Immature natural killer cell (primary cell): ENCODE measurements at regions not wholly inside any gene's neighbourhood (a gene's known extent, or its start where the extent isn't known, plus 50 kb on each side); places are given as distances from the start of the nearest gene placed in this dataset.

Experiments
- DNase-seq, 3 donors: peaks; one replicate each; pipeline ENCODE4 v3.0.0; 2022; ENCODE audit warnings: mixed read lengths in 1 of 3
- H3K27ac Mint-ChIP-seq, 6 donors: one replicate each; pipeline ENCODE4 v1.8.0; 2020; ENCODE audit warnings: mixed read lengths in 6 of 6, mild to moderate bottlenecking in 5 of 6, inconsistent platforms in 4 of 6, moderate library complexity in 3 of 6
- H3K27me3 Mint-ChIP-seq, 3 donors: one replicate each; pipeline ENCODE4 v1.8.0; 2020 to 2021; ENCODE audit warnings: low read depth in 3 of 3, mild to moderate bottlenecking in 3 of 3, mixed read lengths in 3 of 3, moderate library complexity in 3 of 3, inconsistent platforms in 1 of 3
- H3K36me3 Mint-ChIP-seq, 3 donors: one replicate each; pipeline ENCODE4 v1.8.0; 2020; ENCODE audit warnings: mixed read lengths in 3 of 3, inconsistent platforms in 2 of 3, mild to moderate bottlenecking in 2 of 3
- H3K4me1 Mint-ChIP-seq, 2 donors: one replicate each; pipeline ENCODE4 v1.8.0; 2020; ENCODE audit warnings: inconsistent platforms in 2 of 2, mild to moderate bottlenecking in 2 of 2, mixed read lengths in 2 of 2, moderate library complexity in 1 of 2
- H3K4me3 Mint-ChIP-seq, 5 donors: one replicate each; pipeline ENCODE4 v1.8.0; 2020; ENCODE audit warnings: mild to moderate bottlenecking in 5 of 5, mixed read lengths in 5 of 5, inconsistent platforms in 3 of 5, moderate library complexity in 3 of 5
- H3K9me3 Mint-ChIP-seq, 6 donors: one replicate each; pipeline ENCODE4 v1.8.0; 2020; ENCODE audit warnings: mild to moderate bottlenecking in 6 of 6, mixed read lengths in 6 of 6, inconsistent platforms in 4 of 6, moderate library complexity in 3 of 6

DNA sequence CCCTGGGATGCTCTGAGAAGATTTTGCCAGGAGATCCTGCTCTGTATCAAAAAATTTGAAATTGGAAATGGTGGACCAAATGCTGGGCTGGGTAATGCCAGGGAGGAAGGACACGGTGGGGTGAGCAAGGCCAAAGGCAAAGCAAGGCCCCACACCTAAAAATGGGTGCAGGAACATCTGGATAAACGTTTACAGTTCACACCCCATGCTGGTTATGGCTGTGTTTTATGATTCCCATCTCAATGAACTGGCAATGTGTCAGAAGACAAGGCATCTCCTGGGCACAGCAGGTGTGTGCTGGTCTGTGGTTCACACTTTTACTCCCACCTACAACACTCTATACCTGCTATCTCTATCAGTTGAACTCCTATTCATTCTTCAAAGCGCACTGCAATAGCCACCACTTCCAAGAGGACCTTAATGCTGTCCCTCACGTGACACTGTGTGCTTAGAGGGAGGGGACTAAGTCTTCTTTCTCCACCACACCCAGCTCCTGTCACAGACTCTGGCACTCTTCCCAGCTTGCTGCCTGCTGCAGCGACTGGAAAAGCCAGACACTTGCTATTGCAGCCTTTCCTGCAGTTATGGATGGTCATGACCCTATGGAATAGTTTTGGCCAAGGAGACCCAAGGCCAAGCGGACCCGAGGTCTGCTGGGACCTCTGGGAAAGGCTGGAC is 277.5 kb downstream of the CTTN start:
- Mint-ChIP-seq H3K4me1 (no peaks in the 10 kb centered on the region), H3K36me3 (no peaks in the 10 kb centered on the region), H3K27ac (no peak overlapping the region), H3K27me3 (peaks cover 2 to 4% (median 2%) of the 10 kb centered on the region in 3 donors), H3K4me3 (no peak overlapping the region), H3K9me3 (no peaks in the 10 kb centered on the region)
- no peak for DNase-seq

DNA sequence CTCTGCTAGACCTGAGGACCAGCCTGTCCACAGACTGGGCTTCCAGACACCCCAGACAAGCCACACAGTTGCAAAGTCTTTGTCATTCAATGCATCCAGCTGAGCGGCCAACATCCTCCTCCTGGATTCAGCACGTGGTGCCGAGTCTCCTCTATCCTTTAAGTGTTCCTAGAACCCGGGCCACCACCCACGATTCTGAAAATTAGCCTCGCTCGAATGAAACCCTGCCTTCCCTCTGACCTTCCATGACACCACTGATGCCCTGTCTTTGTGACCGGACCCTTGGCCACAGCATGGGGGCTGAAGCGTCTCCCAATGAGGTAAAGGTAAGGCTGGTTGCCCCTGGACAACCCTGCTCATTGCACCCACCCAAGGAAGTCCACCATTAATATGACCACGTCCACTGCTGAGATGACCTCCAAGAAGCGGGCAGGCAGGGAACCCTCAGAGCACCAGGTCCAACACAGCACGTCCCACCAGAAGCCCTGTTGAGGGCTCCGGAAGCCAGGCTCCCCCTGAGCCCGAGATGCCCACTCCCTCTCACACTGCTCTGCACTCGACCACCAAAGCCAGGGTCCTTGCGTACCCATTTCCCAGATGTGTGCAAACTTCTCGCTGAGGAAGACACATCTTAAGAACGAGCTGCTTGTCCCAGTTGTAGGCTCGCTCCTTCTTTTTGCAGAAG is 279.0 kb downstream of the CTTN start:
- Mint-ChIP-seq H3K4me3 (no peak overlapping the region), H3K27me3 (peaks cover 2 to 5% (median 2%) of the 10 kb centered on the region in 3 donors), H3K27ac (no peak overlapping the region), H3K4me1 (no peaks in the 10 kb centered on the region), H3K9me3 (no peaks in the 10 kb centered on the region), H3K36me3 (no peaks in the 10 kb centered on the region)
- DNase-seq = no peak

GRCh38 chr11:70678931-70679900 is 280.9 kb downstream of the CTTN start:
- no peak overlapping the region for H3K4me3 Mint-ChIP-seq
- no peak for DNase-seq
- H3K27ac Mint-ChIP-seq = no peak overlapping the region
- H3K36me3 Mint-ChIP-seq = no peaks in the 10 kb centered on the region
- peaks cover 0 to 1% (median 0%) of the 10 kb centered on the region in 3 donors for H3K27me3 Mint-ChIP-seq
- no peaks in the 10 kb centered on the region for H3K4me1 Mint-ChIP-seq
- no peaks in the 10 kb centered on the region for H3K9me3 Mint-ChIP-seq

GRCh38 chr11:70680781-70681281 is 282.5 kb downstream of the CTTN start:
- Mint-ChIP-seq H3K36me3 (no peaks in the 10 kb centered on the region), H3K27me3 (peaks cover 0 to 6% (median 1%) of the 10 kb centered on the region in 3 donors), H3K4me3 (no peak overlapping the region), H3K4me1 (no peaks in the 10 kb centered on the region), H3K9me3 (no peaks in the 10 kb centered on the region), H3K27ac (no peak overlapping the region)
- DNase-seq = no peak

- H3K36me3 Mint-ChIP-seq = no peaks in the 10 kb centered on the region
- no peaks in the 10 kb centered on the region for H3K9me3 Mint-ChIP-seq
- H3K27ac Mint-ChIP-seq = no peak overlapping the region
- peaks cover 1 to 7% (median 3%) of the 10 kb centered on the region in 3 donors for H3K27me3 Mint-ChIP-seq
- no peak for DNase-seq
- H3K4me3 Mint-ChIP-seq = no peak overlapping the region
- H3K4me1 Mint-ChIP-seq = no peaks in the 10 kb centered on the region
These were observed 283.7 kb downstream of the CTTN start for GRCh38 chr11:70682056-70682455.

GRCh38 chr11:70682760-70683159 is 284.4 kb downstream of the CTTN start:
- Mint-ChIP-seq H3K9me3 (no peaks in the 10 kb centered on the region), H3K4me3 (no peak overlapping the region), H3K4me1 (no peaks in the 10 kb centered on the region), H3K27ac (no peak overlapping the region), H3K36me3 (no peaks in the 10 kb centered on the region), H3K27me3 (peaks cover 1 to 7% (median 4%) of the 10 kb centered on the region in 3 donors)
- no peak for DNase-seq

- Mint-ChIP-seq H3K36me3 (no peaks in the 10 kb centered on the region), H3K27me3 (peaks cover 2 to 8% (median 7%) of the 10 kb centered on the region in 3 donors), H3K4me1 (no peaks in the 10 kb centered on the region), H3K4me3 (no peak overlapping the region), H3K9me3 (peaks cover 0 to 1% (median 0%) of the 10 kb centered on the region in 6 donors), H3K27ac (no peak overlapping the region)
- no peak for DNase-seq
These were observed 289.4 kb downstream of the CTTN start for GRCh38 chr11:70687716-70688115.

DNA sequence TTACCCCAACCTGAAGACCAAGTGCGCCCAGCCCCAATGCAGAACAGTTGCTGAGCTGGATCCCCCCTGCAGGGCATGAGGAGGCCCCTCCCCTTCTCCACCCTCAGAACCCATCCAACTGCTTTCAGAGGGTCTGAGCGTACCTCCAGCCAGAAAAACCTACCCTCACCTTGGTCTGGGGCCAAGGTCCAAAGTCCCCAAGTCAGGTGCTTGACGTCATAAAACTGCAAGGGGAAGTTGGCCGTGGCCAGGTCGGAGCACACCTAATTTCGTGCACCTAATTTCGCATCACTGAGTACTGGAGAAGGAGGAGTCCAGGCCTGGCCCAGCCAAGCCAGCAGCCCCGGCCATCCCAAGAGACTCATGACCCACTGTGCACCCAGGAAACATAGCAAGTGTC is 289.8 kb downstream of the CTTN start:
- Mint-ChIP-seq H3K27me3 (peaks cover 2 to 8% (median 7%) of the 10 kb centered on the region in 3 donors), H3K27ac (no peak overlapping the region), H3K4me1 (no peaks in the 10 kb centered on the region), H3K9me3 (peaks cover 0 to 1% (median 0%) of the 10 kb centered on the region in 6 donors), H3K36me3 (no peaks in the 10 kb centered on the region), H3K4me3 (no peak overlapping the region)
- DNase-seq = no peak

- peaks cover 2 to 11% (median 11%) of the 10 kb centered on the region in 3 donors for H3K27me3 Mint-ChIP-seq
- H3K4me3 Mint-ChIP-seq = no peak overlapping the region
- H3K4me1 Mint-ChIP-seq = no peaks in the 10 kb centered on the region
- no peak overlapping the region for H3K27ac Mint-ChIP-seq
- H3K36me3 Mint-ChIP-seq = no peaks in the 10 kb centered on the region
- no peak for DNase-seq
- H3K9me3 Mint-ChIP-seq = peaks cover 0 to 1% (median 0%) of the 10 kb centered on the region in 6 donors
These were observed 291.4 kb downstream of the CTTN start for GRCh38 chr11:70689764-70690163.

- Mint-ChIP-seq H3K4me3 (no peak overlapping the region), H3K36me3 (no peaks in the 10 kb centered on the region), H3K9me3 (peaks cover 0 to 1% (median 0%) of the 10 kb centered on the region in 6 donors), H3K4me1 (no peaks in the 10 kb centered on the region), H3K27ac (no peak overlapping the region), H3K27me3 (peaks cover 4 to 7% (median 6%) of the 10 kb centered on the region in 3 donors)
- DNase-seq = no peak
These were observed 293.8 kb downstream of the CTTN start for GRCh38 chr11:70692131-70692530.

DNA sequence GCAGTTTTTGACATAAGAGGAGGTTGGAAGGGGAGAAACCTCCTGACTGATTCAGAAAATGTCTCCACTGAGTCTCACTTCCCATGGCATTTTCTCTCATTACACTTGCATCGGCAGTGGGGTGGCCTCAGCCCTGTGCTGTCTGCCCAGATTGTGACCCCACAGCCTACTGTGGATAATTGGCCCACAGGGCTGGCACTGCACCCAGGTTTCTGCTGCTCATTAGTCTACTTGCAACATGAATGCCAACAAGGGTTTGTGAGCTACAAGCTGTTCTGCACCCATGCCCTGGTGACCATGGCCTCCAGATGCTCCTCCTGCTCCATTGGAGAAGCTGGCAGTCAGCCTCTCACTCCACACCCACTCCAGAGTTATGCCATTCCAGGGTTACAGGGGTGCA is 296.0 kb downstream of the CTTN start:
- peaks cover 4 to 6% (median 5%) of the 10 kb centered on the region in 3 donors for H3K27me3 Mint-ChIP-seq
- H3K27ac Mint-ChIP-seq = no peak overlapping the region
- no peaks in the 10 kb centered on the region for H3K4me1 Mint-ChIP-seq
- H3K36me3 Mint-ChIP-seq = no peaks in the 10 kb centered on the region
- no peak overlapping the region for H3K4me3 Mint-ChIP-seq
- H3K9me3 Mint-ChIP-seq = peaks cover 0 to 1% (median 0%) of the 10 kb centered on the region in 6 donors
- DNase-seq = no peak

DNA sequence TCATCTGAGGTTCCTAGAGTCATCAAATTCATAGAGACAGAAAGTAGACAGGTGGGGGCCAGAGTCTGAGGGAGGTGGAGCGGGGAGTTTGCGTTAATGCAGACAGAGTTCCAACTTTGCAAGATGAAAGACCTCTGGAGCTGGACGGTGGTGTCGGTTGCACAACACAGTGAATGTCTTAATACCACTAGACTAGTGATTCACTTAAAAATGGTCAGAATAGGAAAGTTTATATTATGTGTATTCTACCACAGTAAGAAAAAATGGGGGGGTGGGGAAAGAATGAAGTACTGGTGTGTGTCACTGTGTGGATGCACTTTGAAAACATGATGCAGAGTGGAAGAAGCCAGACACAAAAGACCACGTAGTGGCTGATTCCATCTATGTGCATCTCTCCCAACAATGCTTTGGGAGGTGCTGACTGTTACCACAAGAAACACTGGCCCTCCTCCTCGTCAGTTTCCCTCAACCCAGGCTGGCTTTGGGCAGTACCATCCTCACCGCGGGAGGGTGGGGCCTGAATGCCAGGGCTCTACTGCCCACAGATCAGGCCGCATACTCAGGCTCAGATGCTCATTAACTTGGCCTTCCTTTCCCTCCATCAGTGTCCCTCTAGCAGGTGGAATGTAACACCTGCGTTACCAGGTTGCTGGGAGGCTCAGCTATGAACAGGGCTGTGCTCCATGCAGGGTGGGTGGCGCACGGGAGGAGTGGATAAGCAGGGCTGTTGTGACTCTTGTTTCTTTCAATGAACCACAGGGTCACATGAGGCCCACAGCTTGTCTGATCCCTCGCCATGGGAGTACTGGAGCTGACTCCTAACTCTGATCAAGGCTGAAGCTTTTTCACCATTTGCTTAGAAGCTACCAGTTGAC is 297.0 kb downstream of the CTTN start:
- Mint-ChIP-seq H3K27me3 (peaks cover 3 to 9% (median 4%) of the 10 kb centered on the region in 3 donors), H3K9me3 (peaks cover 0 to 1% (median 0%) of the 10 kb centered on the region in 6 donors), H3K4me1 (no peaks in the 10 kb centered on the region), H3K4me3 (no peak overlapping the region), H3K27ac (no peak overlapping the region), H3K36me3 (no peaks in the 10 kb centered on the region)
- DNase-seq = no peak

GRCh38 chr11:70696076-70696475 is 297.7 kb downstream of the CTTN start:
- DNase-seq = no peak
- no peaks in the 10 kb centered on the region for H3K4me1 Mint-ChIP-seq
- H3K27ac Mint-ChIP-seq = no peak overlapping the region
- H3K36me3 Mint-ChIP-seq = no peaks in the 10 kb centered on the region
- H3K4me3 Mint-ChIP-seq = no peak overlapping the region
- H3K27me3 Mint-ChIP-seq = peaks cover 3 to 9% (median 4%) of the 10 kb centered on the region in 3 donors
- peaks cover 0 to 1% (median 0%) of the 10 kb centered on the region in 6 donors for H3K9me3 Mint-ChIP-seq
